ENCODE measurements at regions not wholly inside any gene's neighbourhood (a gene's known extent, or its start where the extent isn't known, plus 50 kb on each side); places are given as distances from the start of the nearest gene placed in this dataset.

DNA sequence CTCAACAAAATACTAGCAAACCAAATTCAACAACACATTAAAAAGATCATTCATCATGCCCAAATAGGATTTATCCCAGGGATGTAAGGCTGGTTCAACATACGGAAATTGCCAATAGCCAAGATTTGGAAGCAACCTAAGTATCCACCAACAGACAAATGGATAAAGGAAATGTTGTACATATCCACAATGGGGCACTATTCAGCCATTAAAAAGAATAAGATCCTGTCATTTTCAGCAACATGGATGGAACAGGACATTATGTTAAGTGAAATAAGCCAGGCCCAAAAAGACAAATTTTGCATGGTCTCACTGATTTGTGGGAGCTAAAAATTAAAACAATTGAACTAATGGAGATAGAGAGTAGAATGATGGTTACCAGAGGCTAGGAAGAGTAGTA is 82.0 kb upstream of the FAM241A start:
- CTCF ChIA-PET (ENCODE audit: unreplicated experiment), result no interaction called here
- Histone ChIP-seq H3K4me1 (ENCODE audit: insufficient read depth, low read length, poor library complexity, severe bottlenecking) (no peaks in the 10 kb centered on the region), H3K27ac (ENCODE audit: low read depth, low read length, poor library complexity, severe bottlenecking) (no peak overlapping the region), H2AFZ (ENCODE audit: low read length) (no peak overlapping the region), H3K4me2 (ENCODE audit: low read length) (no peak overlapping the region), H3K4me3 (ENCODE audit: low read depth, low read length, poor library complexity, severe bottlenecking) (no peak overlapping the region), H3K79me2 (ENCODE audit: insufficient read depth, low read depth, low read length) (no peaks in the 10 kb centered on the region), H3K36me3 (ENCODE audit: insufficient read depth, low read length) (no peaks in the 10 kb centered on the region), H3K9me2 (ENCODE audit: insufficient read depth, low read length) (no peaks in the 10 kb centered on the region), H4K20me1 (ENCODE audit: insufficient read depth, low read length) (no peaks in the 10 kb centered on the region), H3K9me3 (ENCODE audit: low read length) (no peaks in the 10 kb centered on the region)
- BruUV-seq (replicated peaks), result no TSS peak
- POLR2A ChIA-PET, result interaction anchor here (0.6 kb wide), 2 partner anchors 13 to 109 kb away, joined by 3 to 4 read pairs; no protein-coding TSS in a partner anchor
- TF ChIP-seq, protein P1, sequence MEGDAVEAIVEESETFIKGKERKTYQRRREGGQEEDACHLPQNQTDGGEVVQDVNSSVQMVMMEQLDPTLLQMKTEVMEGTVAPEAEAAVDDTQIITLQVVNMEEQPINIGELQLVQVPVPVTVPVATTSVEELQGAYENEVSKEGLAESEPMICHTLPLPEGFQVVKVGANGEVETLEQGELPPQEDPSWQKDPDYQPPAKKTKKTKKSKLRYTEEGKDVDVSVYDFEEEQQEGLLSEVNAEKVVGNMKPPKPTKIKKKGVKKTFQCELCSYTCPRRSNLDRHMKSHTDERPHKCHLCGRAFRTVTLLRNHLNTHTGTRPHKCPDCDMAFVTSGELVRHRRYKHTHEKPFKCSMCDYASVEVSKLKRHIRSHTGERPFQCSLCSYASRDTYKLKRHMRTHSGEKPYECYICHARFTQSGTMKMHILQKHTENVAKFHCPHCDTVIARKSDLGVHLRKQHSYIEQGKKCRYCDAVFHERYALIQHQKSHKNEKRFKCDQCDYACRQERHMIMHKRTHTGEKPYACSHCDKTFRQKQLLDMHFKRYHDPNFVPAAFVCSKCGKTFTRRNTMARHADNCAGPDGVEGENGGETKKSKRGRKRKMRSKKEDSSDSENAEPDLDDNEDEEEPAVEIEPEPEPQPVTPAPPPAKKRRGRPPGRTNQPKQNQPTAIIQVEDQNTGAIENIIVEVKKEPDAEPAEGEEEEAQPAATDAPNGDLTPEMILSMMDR (conservative IDR thresholded peaks at IDR 0.05; ENCODE audit: low read length), result 0 out of 2 replicates have a peak, but pooled peaks have one; percentile 34
- TF ChIP-seq EZH2phosphoT487 (IDR thresholded peaks at IDR 0.05; ENCODE audit: borderline replicate concordance, low read depth, low read length), result no peak
- DNase-seq (ENCODE audit: low spot score), result no peak
- intact Hi-C loops (cut with micrococcal nuclease; ENCODE audit: unreplicated experiment), result no loop called here

DNA sequence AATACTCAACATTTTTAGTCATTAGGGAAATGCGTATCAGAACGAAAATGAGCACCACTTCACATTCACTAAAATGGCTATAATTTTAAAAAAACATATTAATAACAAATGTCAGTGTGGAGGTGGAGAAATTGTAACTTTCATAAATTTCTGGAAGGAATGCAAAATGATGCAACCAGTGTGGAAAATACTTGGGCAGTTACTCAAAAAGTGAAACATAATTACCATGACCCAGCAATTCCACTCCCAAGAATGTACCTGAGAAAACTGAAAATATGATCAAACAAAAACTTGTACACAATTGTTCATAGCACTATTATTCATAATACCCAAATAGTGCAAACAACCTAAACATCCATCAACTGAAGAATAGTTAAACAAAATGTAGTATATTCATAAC is 76.1 kb upstream of the FAM241A start:
- intact Hi-C loops (cut with micrococcal nuclease; ENCODE audit: unreplicated experiment), result no loop called here
- H3K4me1 ChIP-seq (ENCODE audit: insufficient read depth, low read length, poor library complexity, severe bottlenecking), result no peaks in the 10 kb centered on the region
- no peaks in the 10 kb centered on the region for H3K36me3 ChIP-seq (ENCODE audit: insufficient read depth, low read length)
- no peak overlapping the region for H2AFZ ChIP-seq (ENCODE audit: low read length)
- ChIA-PET POLR2A (no interaction called here), CTCF (ENCODE audit: unreplicated experiment) (no interaction called here)
- H3K27ac ChIP-seq (ENCODE audit: low read depth, low read length, poor library complexity, severe bottlenecking), result no peak overlapping the region
- no peak overlapping the region for H3K4me3 ChIP-seq (ENCODE audit: low read depth, low read length, poor library complexity, severe bottlenecking)
- no TSS peak for BruUV-seq (replicated peaks)
- TF ChIP-seq, protein P1 (conservative IDR thresholded peaks at IDR 0.05; ENCODE audit: low read length), result no peak
- TF ChIP-seq EZH2phosphoT487 (IDR thresholded peaks at IDR 0.05; ENCODE audit: borderline replicate concordance, low read depth, low read length), result no peak
- H3K9me3 ChIP-seq (ENCODE audit: low read length), result no peaks in the 10 kb centered on the region
- no peak overlapping the region for H3K4me2 ChIP-seq (ENCODE audit: low read length)
- H3K79me2 ChIP-seq (ENCODE audit: insufficient read depth, low read depth, low read length), result no peaks in the 10 kb centered on the region
- no peak for DNase-seq (ENCODE audit: low spot score)
- H3K9me2 ChIP-seq (ENCODE audit: insufficient read depth, low read length), result no peaks in the 10 kb centered on the region
- H4K20me1 ChIP-seq (ENCODE audit: insufficient read depth, low read length), result no peaks in the 10 kb centered on the region

DNA sequence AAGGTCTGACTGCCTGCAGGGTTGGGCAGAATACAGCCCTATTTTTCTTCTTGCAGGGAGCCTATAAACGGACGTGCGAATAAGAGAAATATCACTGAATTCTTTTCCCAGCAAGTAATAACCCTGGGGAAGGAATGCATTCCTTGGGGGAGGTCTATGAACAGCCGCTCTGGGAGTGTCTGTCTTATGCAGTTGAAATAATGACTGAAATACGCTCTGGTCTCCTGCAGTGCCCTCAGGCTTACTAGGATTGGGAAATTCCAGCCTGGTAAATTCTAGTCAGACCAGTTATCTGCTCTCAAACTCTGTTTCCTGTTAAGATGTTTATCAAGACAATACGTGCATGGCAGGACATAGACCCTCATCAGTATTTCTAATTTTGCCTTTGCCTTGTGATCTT is 72.1 kb upstream of the FAM241A start:
- Histone ChIP-seq H2AFZ (ENCODE audit: low read length) (no peak overlapping the region), H3K9me3 (ENCODE audit: low read length) (no peaks in the 10 kb centered on the region), H3K79me2 (ENCODE audit: insufficient read depth, low read depth, low read length) (no peaks in the 10 kb centered on the region), H4K20me1 (ENCODE audit: insufficient read depth, low read length) (no peaks in the 10 kb centered on the region), H3K9me2 (ENCODE audit: insufficient read depth, low read length) (no peaks in the 10 kb centered on the region), H3K4me1 (ENCODE audit: insufficient read depth, low read length, poor library complexity, severe bottlenecking) (no peaks in the 10 kb centered on the region), H3K4me3 (ENCODE audit: low read depth, low read length, poor library complexity, severe bottlenecking) (no peak overlapping the region), H3K4me2 (ENCODE audit: low read length) (no peak overlapping the region), H3K36me3 (ENCODE audit: insufficient read depth, low read length) (no peaks in the 10 kb centered on the region), H3K27ac (ENCODE audit: low read depth, low read length, poor library complexity, severe bottlenecking) (no peak overlapping the region)
- no peak for TF ChIP-seq EZH2phosphoT487 (IDR thresholded peaks at IDR 0.05; ENCODE audit: borderline replicate concordance, low read depth, low read length)
- TF ChIP-seq, protein P1 (conservative IDR thresholded peaks at IDR 0.05; ENCODE audit: low read length), result no peak
- no TSS peak for BruUV-seq (replicated peaks)
- no peak for DNase-seq (ENCODE audit: low spot score)
- ChIA-PET POLR2A (no interaction called here), CTCF (ENCODE audit: unreplicated experiment) (no interaction called here)
- intact Hi-C loops (cut with micrococcal nuclease; ENCODE audit: unreplicated experiment), result loop anchor here (10.0 kb wide), 1 partner anchor 692 kb away; no protein-coding TSS in a partner anchor

All from OCI-LY7 (cell line).